Adrenal gland (tissue), 9 donors: ENCODE measurements at regions not wholly inside any gene's neighbourhood (a gene's known extent, or its start where the extent isn't known, plus 50 kb on each side); places are given as distances from the start of the nearest gene placed in this dataset.

Source experiments
- DNase-seq, 7 donors: peaks; one replicate each; pipeline ENCODE4 v3.0.0-alpha.2; 2019 to 2020
- H3K27ac ChIP-seq, 5 donors: fragments of 200-600 bp; sonication (generic) in 4 of 5; 1 replicate in 3 of 5; 2 replicates in 2 of 5; pipeline versions ENCODE4 v1.5.1 to v1.8.0; 2016 to 2020; ENCODE audit warnings: mild to moderate bottlenecking in 1 of 5
- H3K27me3 ChIP-seq: fragments of 200-600 bp; 2 replicates; pipeline ENCODE4 v1.8.0; 2021
- H3K36me3 ChIP-seq, 2 donors: fragments of 200-600 bp; replicated peaks in 1 of 2; 1 replicate in 1 of 2; 2 replicates in 1 of 2; pipeline versions ENCODE4 v1.5.1 to v1.8.0; 2018 to 2022
- H3K4me1 ChIP-seq, 2 donors: fragments of 200-600 bp; replicated peaks in 1 of 2; 1 replicate in 1 of 2; 2 replicates in 1 of 2; pipeline versions ENCODE4 v1.5.1 to v1.8.0; 2018 to 2021
- H3K4me3 ChIP-seq, 4 donors: fragments of 200-600 bp; sonication (generic) in 3 of 4; one replicate each; pipeline ENCODE4 v1.5.1; 2016 to 2018
- H3K9me3 ChIP-seq, 3 donors: fragments of 200-600 bp; sonication (generic) in 1 of 3; replicated peaks in 1 of 3; 1 replicate in 2 of 3; 2 replicates in 1 of 3; pipeline versions ENCODE4 v1.5.1 to v1.8.0; 2016 to 2021
- CTCF ChIP-seq, 6 experiments: fragments of 450-650 bp in 4 of 6; fragments of 200-600 bp in 2 of 6; sonication (generic) in 1 of 6; IDR thresholded peaks; 1 replicate in 5 of 6; 2 replicates in 1 of 6; pipeline versions ENCODE4 v1.5.1 to v1.8.0; 2016 to 2021; ENCODE audit warnings: antibody characterized with exemption in 6 of 6, mild to moderate bottlenecking in 2 of 6, moderate library complexity in 1 of 6
- POLR2A ChIP-seq, 2 donors: fragments of 450-650 bp; IDR thresholded peaks; one replicate each; pipeline ENCODE4 v1.6.1; 2017; ENCODE audit warnings: antibody characterized with exemption in 2 of 2, mild to moderate bottlenecking in 2 of 2, moderate library complexity in 1 of 2
- WGBS, 4 donors: extraction: QIAGEN DNeasy Blood & Tissue Kit in 2 of 4; methylation state at CpG; one replicate each; pipeline versions ENCODE4 v1.1.5 to v1.1.7; 2013 to 2017; 5-methylcytosine and 5-hydroxymethylcytosine counted together
- intact Hi-C, 2 donors: fragments of 100-400 bp; cut with DNase I; formaldehyde crosslinking; loops; one replicate each; pipeline versions ENCODE4 v1.14.1 to v1.15.0; 2022 to 2023
- donor health status: healthy with polysubstance abuse.
- donor health status: Bipolar disorder and iron deficiency.
- donor health status: DM: yes; HTN: yes; CAD: no.
- donor health status: DM: no; HTN: no; CAD: no.
- donor health status: DM: no; HTN: no; CAD: no.

- Histone ChIP-seq H3K27me3 (peaks cover 10% of the 10 kb centered on the region), H3K36me3 (no peaks in the 10 kb centered on the region), H3K9me3 (no peaks in the 10 kb centered on the region), H3K4me3 (no peak overlapping the region), H3K4me1 (no peaks in the 10 kb centered on the region), H3K27ac (no peak overlapping the region)
- WGBS, 4 donors = 67 to 70% (median 67%) methylated on average over 16 to 27 of the region's 27 CpGs
- no peak for DNase-seq
- TF ChIP-seq POLR2A (IDR thresholded peaks at IDR 0.05) = no peak
- TF ChIP-seq CTCF (IDR thresholded peaks at IDR 0.05) = no peak
- intact Hi-C loops = no loop called here
Observed at GRCh38 chr1:30656171-30656940, 67.0 kb downstream of the MATN1 start.

- no peaks in the 10 kb centered on the region for H3K9me3 ChIP-seq
- no peaks in the 10 kb centered on the region for H3K36me3 ChIP-seq
- H3K4me1 ChIP-seq = no peaks in the 10 kb centered on the region
- no peak overlapping the region for H3K27ac ChIP-seq
- TF ChIP-seq CTCF (IDR thresholded peaks at IDR 0.05) (no peak), POLR2A (IDR thresholded peaks at IDR 0.05) (no peak)
- no peak overlapping the region for H3K4me3 ChIP-seq
- intact Hi-C loops = no loop called here
- no peak for DNase-seq
- 61 to 100% (median 88%) methylated on average over 2 to 3 of the region's 3 CpGs for WGBS, 4 donors
- peaks cover 10% of the 10 kb centered on the region for H3K27me3 ChIP-seq
Observed at GRCh38 chr1:30655672-30656071, 67.7 kb downstream of the MATN1 start.

- no peak for DNase-seq
- no peaks in the 10 kb centered on the region for H3K9me3 ChIP-seq
Observed at GRCh38 chr1:30654188-30654587, 69.2 kb downstream of the MATN1 start.

More at GRCh38 chr1:30654188-30654587, 69.2 kb downstream of the MATN1 start:
- Histone ChIP-seq H3K36me3 (no peaks in the 10 kb centered on the region), H3K27me3 (peaks cover 10% of the 10 kb centered on the region), H3K4me3 (no peak overlapping the region), H3K27ac (no peak overlapping the region), H3K4me1 (no peaks in the 10 kb centered on the region)
- WGBS, 4 donors = 76 to 86% (median 78%) methylated on average over 4 to 5 of the region's 5 CpGs
- TF ChIP-seq CTCF (IDR thresholded peaks at IDR 0.05) (no peak), POLR2A (IDR thresholded peaks at IDR 0.05) (no peak)
- intact Hi-C loops = no loop called here
